GM21737 (cell line): ENCODE measurements at regions not wholly inside any gene's neighbourhood (a gene's known extent, or its start where the extent isn't known, plus 50 kb on each side); places are given as distances from the start of the nearest gene placed in this dataset.

Source experiments
- ATAC-seq: cut with Tn5 transposase; IDR thresholded peaks from one replicate; pipeline ENCODE4 v1.9.1; 2021; ENCODE audit warnings: mild to moderate bottlenecking, moderate library complexity; ENCODE audit not compliant: unreplicated experiment

DNA sequence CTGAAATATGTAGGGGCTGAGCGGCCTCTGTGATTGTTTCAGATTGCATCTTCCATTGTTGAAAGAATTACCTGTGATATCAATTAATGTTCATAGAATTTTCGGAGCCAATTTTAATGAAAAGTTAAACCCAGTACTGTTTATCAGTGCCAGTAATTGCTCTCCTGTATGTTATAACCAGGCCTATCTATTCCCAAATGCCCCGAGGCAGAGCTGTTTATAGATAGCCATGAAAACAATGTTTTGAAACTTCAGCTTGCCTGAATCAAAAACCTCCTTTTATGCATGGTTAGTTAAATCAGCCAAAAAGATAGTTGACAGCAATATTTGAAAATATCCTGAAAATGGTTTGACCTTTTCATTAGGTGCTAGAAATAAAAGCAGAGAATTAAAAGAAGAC lies 50.1 kb upstream of the HDAC9 start:
- no peak for ATAC-seq
